ENCODE measurements at regions not wholly inside any gene's neighbourhood (a gene's known extent, or its start where the extent isn't known, plus 50 kb on each side); places are given as distances from the start of the nearest gene placed in this dataset.

DNA sequence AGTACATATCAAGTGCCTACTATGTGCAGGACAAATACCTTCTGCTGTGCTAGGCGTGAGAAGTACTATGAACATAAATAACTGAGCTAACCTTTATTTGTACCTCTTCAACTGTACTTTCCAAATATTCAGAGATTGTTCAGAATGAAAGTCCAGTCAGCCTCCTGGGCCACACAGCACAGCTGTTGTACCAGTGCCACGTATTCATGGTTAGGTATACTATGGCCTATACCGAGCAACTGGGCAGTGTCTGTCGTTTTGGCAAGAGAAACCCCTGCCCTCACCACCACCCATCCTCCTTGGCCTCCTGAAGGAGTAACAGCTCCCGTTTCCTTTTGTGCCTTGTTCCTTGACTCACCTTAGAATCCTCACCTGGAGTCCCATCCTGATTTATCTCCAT is 53.0 kb downstream of the RASSF10 start:
- no peak for DNase-seq (ENCODE audit: low read depth in 2 of 2)

DNA sequence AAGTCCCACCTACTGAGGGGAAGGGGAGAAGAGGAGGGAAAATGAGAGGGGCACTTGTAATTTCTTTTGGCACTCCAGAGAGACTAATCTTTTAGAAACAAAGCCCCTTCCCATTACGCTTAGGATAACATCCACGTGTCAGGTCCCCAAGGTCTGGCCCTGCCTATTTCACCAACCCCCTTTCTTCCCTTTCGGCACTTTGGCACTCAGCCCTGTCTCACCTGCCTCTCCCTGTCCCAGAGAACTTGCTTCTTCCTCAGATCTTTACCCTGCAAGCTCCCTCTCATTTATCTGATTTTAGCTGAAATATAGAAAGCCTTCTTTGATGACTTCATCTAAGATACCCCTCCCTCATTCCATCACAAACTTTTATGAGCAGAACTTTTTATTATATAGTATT is 55.5 kb downstream of the RASSF10 start:
- DNase-seq (ENCODE audit: low read depth in 2 of 2) = no peak

DNA sequence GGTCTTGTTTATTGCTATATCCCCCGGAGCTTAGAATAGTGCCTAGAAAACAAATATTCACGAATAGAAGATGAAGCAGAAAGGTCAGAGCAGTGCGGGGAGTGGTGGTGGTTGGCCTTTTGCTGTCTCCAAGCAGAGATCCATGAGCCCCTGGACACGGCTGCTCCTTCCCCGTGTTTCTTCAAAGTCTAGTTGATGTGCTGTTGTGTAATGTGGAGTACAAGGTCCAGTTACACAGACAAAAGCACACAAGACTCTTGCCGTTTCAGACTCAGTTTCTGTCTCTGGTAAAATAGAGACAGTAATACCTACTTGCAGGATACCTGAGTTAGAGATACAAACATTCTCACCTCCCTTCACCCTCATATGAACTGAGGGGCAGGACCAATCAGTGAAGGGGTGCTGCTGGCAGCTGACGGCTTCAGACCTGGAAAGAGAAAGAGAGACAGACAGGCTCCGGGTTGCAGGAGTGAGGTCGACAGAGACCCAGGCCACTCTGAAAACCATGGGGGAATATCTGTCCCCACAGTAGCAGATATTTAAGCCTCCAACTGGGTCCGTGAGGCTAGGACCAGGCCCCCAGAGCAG is 56.2 kb downstream of the RASSF10 start:
- DNase-seq (ENCODE audit: low read depth in 2 of 2) = no peak

DNA sequence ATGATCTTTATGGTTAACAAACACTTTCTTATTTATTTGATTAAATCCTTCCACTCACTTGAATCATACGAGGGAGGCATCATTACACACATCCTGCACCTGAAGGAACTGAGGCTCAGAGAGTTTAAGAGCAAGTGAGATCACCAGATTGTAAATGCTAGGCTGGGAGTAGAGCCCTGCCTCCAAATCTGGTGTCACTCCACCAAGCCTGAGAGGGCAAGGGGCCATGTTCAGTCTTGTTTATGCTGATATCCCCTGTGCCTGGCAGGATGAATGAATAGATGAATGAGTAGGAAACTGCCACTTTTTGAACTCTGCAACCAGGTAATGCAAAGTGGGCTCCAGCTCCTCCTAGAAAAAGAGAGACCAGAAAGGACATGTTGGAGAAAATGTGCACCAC is 59.1 kb downstream of the RASSF10 start:
- no peak for DNase-seq (ENCODE audit: low read depth in 2 of 2)

DNA sequence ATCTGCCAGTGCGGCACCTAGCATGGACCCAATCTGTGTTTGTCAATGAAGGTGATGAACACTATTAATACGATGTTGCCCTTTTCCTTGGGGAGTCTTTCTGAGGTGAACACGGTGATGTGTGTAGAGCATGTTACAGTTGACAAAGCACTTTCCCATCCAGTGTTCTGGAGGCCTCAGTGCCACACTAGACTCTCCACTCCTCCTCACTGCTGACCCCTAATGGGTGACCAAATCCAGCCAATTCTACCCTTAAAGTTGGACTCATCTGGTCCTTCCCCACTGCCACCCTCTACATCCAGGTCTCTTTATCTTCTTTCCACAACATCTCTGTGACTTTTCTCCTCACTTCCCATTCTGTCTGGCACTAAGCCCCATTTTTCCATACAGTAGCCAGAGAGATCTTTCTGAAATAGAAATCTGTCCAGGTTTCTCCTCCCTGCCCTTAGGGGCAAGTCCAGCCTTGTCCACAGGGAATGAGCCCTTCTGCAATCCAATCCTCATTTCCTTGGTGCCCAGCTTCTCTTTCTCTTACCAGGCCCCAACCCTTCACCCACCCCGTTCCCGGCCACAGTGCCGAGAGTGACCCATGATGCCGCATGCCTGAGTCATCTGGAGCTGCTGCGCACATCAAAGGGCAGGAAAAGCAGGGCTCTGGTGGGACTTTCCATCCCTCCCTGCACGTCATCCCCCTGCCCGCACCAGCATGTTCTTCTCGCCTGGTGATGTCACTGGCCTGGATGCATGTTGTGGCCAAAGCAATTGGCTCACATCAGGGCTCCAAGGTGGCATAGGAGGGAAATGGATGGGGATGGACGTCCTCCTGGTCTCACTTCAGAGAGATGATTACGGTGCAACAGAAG is 64.2 kb downstream of the RASSF10 start:
- DNase-seq (ENCODE audit: low read depth in 2 of 2) = no peak

DNA sequence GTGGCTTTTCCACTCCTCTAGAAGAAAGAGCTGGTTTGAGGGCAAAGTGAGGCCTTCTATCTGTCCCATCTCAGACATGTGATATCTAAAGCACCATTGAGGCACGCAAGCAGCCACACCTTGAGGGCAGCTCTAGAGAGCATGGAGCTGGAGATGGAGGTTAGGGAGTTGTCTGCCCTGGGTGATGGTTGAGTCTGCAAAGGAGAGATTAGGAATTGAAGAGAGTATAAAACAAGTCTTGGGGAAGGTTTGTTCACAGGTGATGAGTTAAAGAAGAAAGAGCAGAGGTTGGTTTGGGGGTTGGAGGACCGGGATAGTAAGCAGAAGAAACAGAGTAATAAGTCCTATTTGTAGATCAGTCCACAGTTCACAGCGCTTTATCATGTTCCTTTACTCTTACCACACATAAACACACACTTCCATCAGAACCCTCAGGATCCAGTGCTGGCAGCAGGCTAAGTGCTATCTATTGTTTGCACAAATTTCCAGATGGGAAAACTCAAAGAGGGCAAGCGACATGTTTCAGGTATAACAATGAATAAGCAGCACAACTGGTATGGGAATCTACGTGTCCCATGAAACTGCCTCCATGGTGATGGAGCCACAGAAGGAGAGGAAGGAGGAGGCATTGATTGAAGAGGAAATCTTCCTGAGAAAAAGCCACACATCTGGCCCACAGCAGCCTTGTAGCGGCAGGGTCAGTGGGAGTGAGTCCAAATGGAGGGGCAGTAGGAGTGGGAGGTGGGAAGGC is 65.8 kb downstream of the RASSF10 start:
- no peak for DNase-seq (ENCODE audit: low read depth in 2 of 2)

DNA sequence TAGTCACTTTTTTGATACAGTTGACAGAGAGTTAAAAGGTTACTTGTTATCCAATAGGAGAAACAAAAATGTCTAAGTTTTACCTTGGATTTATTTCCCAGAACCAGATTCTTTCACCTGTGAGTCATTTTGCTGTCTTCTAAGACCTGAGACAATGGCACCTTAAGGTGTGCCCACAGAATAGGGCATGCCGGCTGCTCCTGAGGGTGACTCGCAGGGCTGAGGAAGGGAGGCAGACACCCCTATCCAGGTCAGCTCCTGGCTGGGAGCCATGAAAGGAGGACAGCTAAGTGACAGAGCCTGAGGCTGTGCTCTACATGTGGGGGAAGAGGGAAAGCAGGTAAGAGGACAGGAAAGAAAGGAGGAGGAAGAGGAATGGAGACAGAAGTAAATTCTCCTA is 67.8 kb downstream of the RASSF10 start:
- DNase-seq (ENCODE audit: low read depth in 2 of 2) = no peak

DNA sequence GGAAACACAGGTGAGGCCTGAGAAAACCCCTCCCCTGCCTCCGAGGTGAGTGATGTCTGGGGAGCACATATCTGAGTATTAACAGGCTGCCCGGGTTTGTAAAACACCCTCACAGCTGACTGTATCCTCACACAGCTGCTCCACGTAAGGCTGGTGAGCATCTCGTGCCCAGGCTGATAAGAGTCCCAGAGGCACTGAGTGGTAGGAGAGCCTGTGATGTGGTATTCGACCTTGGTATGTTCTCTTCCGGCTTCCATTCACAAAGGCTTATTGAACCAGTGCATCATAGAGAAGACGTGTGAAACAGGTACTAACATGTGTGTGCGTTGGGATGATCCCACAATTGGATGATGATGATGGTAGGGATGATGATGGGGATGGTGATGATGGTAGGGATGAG is 71.7 kb downstream of the RASSF10 start:
- no peak for DNase-seq (ENCODE audit: low read depth in 2 of 2)

DNA sequence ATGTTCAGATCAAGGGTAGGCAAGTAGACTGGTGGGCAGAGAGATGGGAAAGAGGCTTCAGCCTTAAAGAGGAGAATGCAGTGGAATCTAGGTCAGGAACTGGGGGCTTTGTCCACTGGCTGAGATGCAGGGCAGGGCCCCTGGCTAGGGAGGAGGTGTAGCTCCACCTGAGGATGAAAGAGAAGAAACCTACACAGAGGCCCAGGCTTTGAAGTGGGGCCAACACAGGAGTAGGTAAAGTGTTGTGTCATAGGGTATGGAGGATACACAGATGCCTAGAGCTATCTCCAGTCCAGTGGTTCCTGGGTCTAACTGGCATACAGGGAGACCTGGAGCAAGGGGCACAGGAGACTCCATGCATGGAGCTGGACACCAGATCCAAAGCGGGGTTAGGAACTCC is 73.5 kb downstream of the RASSF10 start:
- no peak for DNase-seq (ENCODE audit: low read depth in 2 of 2)

DNA sequence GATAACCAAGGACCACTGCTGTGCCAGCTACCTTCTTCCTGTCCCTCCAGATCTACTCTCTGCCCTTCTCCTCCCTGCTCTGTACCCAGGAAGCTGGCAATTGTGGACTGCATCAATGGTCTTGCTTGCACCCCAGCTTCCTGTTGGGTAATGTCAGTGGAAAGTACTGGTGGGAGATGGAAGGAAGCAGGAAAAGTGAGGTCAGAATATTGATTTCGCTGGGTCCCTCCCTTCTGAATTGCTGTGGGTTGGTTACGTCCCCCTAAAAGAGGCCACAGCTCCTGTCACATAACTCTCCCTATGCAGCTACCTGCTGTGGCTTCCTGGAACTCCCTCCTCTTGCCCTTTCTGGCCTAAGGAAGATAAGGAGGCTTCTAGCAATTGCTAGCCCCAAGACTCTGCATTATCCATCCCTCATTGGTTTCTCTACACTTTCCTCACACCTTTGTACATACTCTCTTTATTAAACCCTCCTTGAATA is 81.2 kb downstream of the RASSF10 start:
- DNase-seq (ENCODE audit: low read depth in 2 of 2) = no peak

DNA sequence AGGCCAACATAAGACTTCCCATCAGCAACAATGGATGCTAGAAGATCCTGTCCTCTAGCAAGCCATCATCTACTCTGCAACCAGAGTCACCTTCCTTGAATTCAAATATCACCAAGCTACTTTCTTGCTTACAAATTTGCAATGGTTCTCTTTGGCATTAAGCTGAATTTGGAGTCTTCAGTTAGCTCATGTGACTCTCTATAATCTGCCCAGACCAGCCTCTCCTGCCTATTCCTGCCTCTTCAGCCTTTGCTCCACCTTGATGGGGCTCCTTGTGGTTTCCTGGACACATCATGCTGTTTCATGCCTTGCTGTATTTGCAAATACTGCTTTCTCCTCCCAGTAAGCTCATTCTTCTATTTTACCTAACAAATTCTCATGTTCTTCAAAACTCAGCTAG is 82.3 kb downstream of the RASSF10 start:
- no peak for DNase-seq (ENCODE audit: low read depth in 2 of 2)

DNA sequence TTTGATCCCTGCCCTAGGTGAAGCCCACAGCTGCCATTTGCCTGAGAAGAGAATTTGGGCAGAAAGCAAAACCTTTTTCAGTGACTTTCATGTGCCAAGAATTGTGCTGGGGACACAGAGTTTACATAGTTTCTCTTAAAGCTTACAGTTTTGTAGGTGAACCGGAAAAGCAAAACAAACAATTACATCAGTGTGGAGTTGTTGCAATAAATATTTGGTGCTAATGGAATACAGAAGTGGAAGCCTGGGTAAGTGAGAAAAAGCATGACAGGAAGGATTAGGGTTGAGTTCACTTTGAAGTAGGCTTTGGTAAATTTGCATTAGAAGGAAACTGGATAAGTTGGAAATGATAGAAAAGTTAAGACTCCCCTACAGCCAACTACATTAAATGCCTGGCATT is 82.7 kb downstream of the RASSF10 start:
- no peak for DNase-seq (ENCODE audit: low read depth in 2 of 2)

DNA sequence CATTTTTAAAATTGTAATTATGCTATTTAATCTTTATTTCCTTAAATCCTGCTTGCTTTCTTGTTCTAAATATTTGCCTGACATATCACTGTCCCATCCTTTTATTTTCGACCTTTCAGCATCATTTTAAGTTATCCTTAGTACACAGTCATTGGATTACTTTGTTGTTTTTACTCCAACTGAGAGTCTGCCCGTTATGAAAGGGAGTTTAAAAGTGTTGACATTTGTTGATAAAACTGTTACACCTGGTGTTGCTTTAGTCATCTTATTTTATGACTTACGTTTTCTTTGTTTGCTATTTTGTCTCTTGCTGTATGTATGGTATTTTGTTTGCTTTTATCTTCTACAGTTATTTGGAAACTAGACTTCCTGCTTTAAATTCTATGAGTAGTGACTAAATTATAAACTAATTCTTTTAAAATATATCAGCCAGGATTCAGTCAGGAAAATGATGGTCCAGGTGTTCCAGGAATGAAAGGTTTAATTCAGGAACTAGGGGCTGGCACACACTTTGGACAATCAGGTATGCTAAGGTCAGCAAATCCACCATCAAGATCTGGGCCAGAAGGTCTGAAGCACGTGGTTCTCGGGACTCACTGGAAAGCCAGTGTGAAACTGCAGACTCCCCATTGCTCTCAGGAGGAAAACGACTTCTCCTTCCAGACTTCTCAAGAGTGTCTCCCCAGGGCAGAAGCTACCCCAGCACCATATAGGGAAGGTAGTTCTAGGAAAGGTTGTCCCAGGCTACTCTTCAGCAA is 86.0 kb downstream of the RASSF10 start:
- DNase-seq (ENCODE audit: low read depth in 2 of 2) = no peak

DNA sequence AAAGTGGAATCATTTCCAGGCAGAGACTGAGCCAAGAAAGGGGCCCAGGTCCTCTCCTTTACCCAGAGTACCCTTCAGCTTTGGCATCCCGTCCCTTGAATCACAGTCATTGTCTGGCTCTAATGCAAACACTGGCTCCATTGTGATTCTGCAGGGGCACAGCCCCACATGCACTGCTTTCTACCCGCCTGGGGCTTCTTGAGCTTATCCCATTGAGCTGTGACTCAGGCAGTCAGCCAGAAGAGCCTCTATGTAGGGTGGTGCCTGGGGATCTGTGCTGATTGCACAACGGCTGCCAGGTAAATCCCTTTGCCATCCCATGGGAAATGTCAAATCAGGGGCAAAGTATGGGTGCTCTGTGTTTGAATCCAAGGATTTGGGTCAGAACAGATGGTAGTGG is 88.9 kb downstream of the RASSF10 start:
- no peak for DNase-seq (ENCODE audit: low read depth in 2 of 2)

DNA sequence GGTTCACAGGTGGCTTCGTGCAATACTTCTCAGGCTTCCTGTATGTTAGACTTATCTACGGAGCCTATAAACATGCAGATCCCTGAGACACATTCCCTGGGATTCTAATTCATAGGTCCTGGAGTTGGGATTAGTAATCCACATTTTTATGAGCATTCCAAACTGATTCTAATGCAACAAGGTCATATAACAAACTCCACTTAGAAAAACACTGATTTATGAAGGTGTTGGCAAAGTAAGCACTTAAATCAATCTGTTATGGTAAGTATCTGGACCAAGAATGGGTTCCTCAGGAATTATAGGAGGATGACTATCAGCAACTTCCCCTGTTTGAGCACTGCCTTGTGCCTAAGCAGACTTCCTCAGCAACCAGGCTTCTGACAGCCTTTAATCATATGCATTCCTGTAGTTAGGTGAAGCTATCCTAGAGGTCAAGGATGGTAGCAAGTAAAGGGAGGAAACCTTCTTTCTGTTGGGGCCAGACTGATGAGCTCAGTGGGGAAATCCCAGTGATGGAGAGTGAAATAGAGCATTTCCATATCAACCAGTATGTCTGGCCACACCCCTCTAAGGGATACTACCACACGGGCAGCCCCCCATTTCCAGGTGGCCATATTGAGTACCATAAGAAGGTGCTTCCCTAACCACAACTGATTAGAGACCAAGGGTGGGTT is 89.6 kb downstream of the RASSF10 start:
- DNase-seq (ENCODE audit: low read depth in 2 of 2) = no peak

DNA sequence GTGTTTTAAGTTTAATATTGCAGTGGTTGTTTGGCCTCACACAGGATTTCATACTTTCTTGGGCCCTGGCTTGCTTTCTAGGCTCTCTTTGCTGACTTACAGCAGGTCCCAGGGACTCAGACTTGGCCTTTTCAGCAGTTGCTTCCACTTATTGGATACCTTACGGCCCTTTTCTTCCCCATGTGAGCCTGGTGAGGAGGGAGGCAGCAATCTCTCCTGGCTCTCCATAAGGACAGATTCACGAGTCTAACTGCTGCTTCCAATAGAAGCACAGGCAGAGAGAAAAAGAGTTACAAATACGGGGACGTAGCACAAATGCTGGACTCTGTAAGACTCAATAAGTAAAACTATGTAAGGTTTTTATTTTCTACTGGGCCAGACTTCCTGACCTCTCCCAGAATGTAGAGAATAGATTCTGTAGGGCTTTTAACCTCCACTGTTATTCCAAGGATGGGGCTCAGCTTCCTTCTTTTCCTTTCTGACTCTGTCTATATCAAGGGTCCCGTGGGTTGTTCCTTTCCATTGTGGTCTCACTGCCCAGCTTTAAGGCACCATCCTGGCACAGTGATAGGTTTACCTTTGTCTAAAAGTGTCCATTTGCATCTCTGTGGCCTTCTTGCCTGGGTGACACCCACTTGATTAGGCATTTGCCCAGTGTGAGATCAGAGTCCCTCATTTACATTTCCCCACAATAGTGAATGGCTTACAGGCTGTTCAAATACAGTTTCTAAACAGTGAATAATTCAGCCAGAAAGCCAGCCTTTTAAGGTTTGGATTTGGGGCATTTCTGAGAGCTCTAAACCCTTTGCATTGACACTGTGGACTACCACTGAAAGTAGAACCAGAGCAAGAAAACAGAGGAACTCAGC is 92.8 kb downstream of the RASSF10 start:
- no peak for DNase-seq (ENCODE audit: low read depth in 2 of 2)

DNA sequence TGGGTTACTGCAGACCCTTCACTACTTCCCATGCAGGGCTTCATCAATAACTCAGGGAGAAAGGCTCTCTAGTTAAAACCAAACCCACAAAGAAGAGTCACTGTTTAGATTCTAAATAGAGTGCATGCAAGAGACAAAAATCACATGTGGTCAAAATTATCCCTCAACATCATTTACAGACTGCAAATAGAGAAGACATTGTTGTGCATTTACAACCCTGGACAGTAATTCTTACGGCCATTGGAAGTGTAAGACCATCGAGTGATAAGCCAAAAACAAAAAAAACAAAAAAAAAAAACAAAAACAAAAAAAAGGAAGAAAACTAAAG is 93.4 kb downstream of the RASSF10 start:
- DNase-seq (ENCODE audit: low read depth in 2 of 2) = no peak

DNA sequence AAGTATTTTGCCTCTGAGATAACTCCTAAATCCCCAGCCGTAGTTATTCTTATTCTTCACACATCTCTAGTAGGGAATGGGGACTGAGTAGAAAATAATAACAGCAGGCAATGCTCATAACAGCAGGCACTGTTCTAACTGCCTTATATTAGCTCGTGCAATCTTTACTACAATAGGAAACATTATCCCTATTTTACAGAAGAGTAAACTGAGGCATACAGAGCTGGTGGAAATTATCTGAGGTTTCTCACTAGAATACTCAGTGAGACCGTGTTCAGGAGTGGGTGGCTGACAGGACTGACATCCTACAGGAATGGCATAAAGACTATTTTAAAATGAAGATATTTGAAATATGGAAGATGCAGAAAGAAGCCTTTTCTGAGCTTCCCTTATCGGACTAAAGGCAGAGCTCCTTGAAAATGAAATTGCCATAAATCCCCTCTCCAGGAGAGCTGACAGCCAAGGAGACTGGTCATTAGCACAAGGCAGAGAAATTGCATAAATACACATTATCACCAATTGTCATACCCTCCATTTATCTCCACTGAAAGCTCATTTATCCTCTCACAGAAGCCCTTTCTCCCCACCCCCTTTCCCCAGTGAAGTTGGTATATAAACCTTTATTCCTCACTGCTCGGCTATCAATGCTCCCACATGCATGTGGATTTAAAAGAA is 93.9 kb downstream of the RASSF10 start:
- DNase-seq (ENCODE audit: low read depth in 2 of 2) = no peak

DNA sequence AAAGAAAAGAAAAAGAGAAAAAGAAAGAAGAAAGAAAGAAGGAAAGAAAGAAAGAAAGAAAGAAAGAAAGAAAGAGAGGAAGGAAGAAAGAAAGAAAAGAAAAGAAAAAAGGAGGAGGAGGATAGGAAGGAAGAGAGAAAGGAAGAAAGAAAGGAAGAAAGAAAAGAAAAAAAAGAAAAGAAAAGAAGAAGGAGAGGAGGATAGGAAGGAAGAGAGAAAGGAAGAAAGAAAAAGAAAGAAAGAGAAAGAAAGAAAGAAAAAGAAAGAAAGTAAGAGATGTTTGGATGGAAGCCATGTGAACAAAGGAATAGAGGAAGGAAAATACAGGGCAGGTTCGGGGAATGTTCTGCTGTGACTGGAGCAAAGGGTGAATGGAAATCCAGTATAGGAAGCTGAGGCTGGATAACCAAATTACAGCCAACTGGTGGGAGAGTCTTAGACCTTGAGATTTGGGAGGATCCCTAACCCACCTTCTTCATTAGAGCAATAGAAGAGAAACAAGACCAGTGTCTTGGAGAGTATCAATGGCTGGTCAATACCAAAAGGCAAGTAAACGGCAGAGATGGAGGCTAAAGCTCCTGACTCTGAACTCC is 94.9 kb downstream of the RASSF10 start:
- no peak for DNase-seq (ENCODE audit: low read depth in 2 of 2)

Measured in stimulated activated CD8-positive, alpha-beta memory T cell treated with anti-CD3 and anti-CD28 coated beads, Interleukin-2, amount 100 ng/mL, for 48 hours (primary cell).